GM12878 (cell line): ENCODE measurements at regions not wholly inside any gene's neighbourhood (a gene's known extent, or its start where the extent isn't known, plus 50 kb on each side); places are given as distances from the start of the nearest gene placed in this dataset.
A peak's percentile ranks its signal among the peaks of the same experiment; 100 is the strongest.

Experiments
- ATAC-seq: fragments of 200-7000 bp; cut with Tn5 transposase; 3 replicates; pipeline ENCODE4 v1.9.1; 2020; ENCODE audit warnings: mild to moderate bottlenecking, moderate library complexity
- BruUV-seq: library from RNA; stranded (reverse); fragments of 400-500 nt; replicated peaks from 2 replicates; lab custom pipeline; 2021; lab: Mats Ljungman, UMichigan
- CTCF ChIA-PET: fragments of 300-600 bp; sonication (Branson Sonifier 250); formaldehyde crosslinking; extraction: SDS; loops from one replicate; lab custom pipeline; 2021; ENCODE audit warnings: inconsistent platforms; lab: Yijun Ruan, JAX
- POLR2A ChIA-PET: fragments of 350-600 bp; formaldehyde crosslinking; extraction: SDS; loops from one replicate; lab custom pipeline; 2021; ENCODE audit warnings: inconsistent platforms; lab: Charles Lee
- RAD21 ChIA-PET: fragments of 300-600 bp; sonication (Branson Sonifier 250); formaldehyde crosslinking; loops from one replicate; lab custom pipeline; 2023; ENCODE audit warnings: antibody characterized with exemption; ENCODE audit not compliant: unreplicated experiment; lab: Charles Lee
- SMC1A ChIA-PET: fragments of 300-600 bp; sonication (Branson Sonifier 250); formaldehyde crosslinking; loops from one replicate; lab custom pipeline; 2023; ENCODE audit not compliant: unreplicated experiment, uncharacterized antibody; lab: Charles Lee
- DNase-seq: peaks from one replicate; pipeline ENCODE4 v3.0.0-alpha.2; 2011; ENCODE audit warnings: low read depth, low spot score
- FAIRE-seq: peaks from 3 replicates; lab custom pipeline; 2011; peaks lifted over from hg19 to GRCh38; lab: Jason Lieb, UNC
- H2AFZ ChIP-seq: 2 replicates; pipeline ENCODE4 v1.6.0; 2011; ENCODE audit warnings: low read depth, low read length, control low read depth; ENCODE audit not compliant: control insufficient read depth
- H3K27ac ChIP-seq: 2 replicates; pipeline ENCODE4 v1.5.1; 2011; ENCODE audit warnings: control low read depth; ENCODE audit not compliant: control insufficient read depth, insufficient read depth
- H3K27me3 ChIP-seq, 2 experiments: replicated peaks in 1 of 2; 2 replicates each; pipeline versions ENCODE4 v1.6.0 to v1.6.1; 2011; ENCODE audit warnings: low read length in 1 of 2; ENCODE audit not compliant: control insufficient read depth in 2 of 2, insufficient read depth in 2 of 2
- H3K36me3 ChIP-seq, 2 experiments: 2 replicates each; pipeline ENCODE4 v1.5.1; 2011; ENCODE audit warnings: low read length in 1 of 2; ENCODE audit not compliant: control insufficient read depth in 2 of 2, insufficient read depth in 2 of 2
- H3K4me1 ChIP-seq: 2 replicates; pipeline ENCODE4 v1.6.1; 2011; ENCODE audit warnings: mild to moderate bottlenecking, low read length, moderate library complexity, mixed read lengths; ENCODE audit not compliant: control insufficient read depth, insufficient read depth
- H3K4me2 ChIP-seq: 2 replicates; pipeline ENCODE4 v1.6.0; 2011; ENCODE audit warnings: control low read depth; ENCODE audit not compliant: control insufficient read depth, insufficient read depth
- H3K4me3 ChIP-seq: fragments of 200-600 bp; sonication (generic); 2 replicates; pipeline ENCODE4 v1.5.1; 2016
- H3K79me2 ChIP-seq: 2 replicates; pipeline ENCODE4 v1.6.0; 2011; ENCODE audit warnings: low read length; ENCODE audit not compliant: control insufficient read depth, insufficient read depth
- H3K9ac ChIP-seq: 2 replicates; pipeline ENCODE4 v1.8.0; 2011; ENCODE audit warnings: low read length, control low read depth, mixed read lengths; ENCODE audit not compliant: control insufficient read depth, insufficient read depth
- H3K9me3 ChIP-seq: replicated peaks from 3 replicates; pipeline ENCODE4 v1.5.1; 2011; ENCODE audit warnings: mild to moderate bottlenecking, low read length; ENCODE audit not compliant: control insufficient read depth, insufficient read depth
- H4K20me1 ChIP-seq: 2 replicates; pipeline ENCODE4 v1.6.0; 2011; ENCODE audit not compliant: control insufficient read depth, insufficient read depth
- CBX3 ChIP-seq: fragments of 200-600 bp; sonication (generic); IDR thresholded peaks from 2 replicates; pipeline ENCODE4 v1.6.1; 2016; ENCODE audit warnings: low read depth, borderline replicate concordance
- CREB1 ChIP-seq: IDR thresholded peaks from 2 replicates; pipeline ENCODE4 v1.6.1; 2012; ENCODE audit warnings: low read depth, mild to moderate bottlenecking, inconsistent platforms
- FOXK2 ChIP-seq: fragments of 450-650 bp; IDR thresholded peaks from 2 replicates; pipeline ENCODE4 v1.6.1; 2017; ENCODE audit warnings: mild to moderate bottlenecking, moderate library complexity
- IRF4 ChIP-seq: IDR thresholded peaks from 2 replicates; pipeline ENCODE4 v1.6.1; 2011; ENCODE audit warnings: low read depth, low read length
- MEF2B ChIP-seq: fragments of 450-650 bp; IDR thresholded peaks from 2 replicates; pipeline ENCODE4 v1.6.1; 2018; ENCODE audit warnings: mild to moderate bottlenecking, moderate library complexity; ENCODE audit not compliant: partially characterized antibody, poor library complexity, severe bottlenecking
- RUNX3 ChIP-seq: IDR thresholded peaks from 2 replicates; pipeline ENCODE4 v1.6.1; 2012; ENCODE audit warnings: low read length, inconsistent platforms
- SIX5 ChIP-seq: IDR thresholded peaks from 2 replicates; pipeline ENCODE4 v1.6.1; 2011; ENCODE audit warnings: mild to moderate bottlenecking, low read depth, low read length, moderate library complexity; ENCODE audit not compliant: severe bottlenecking
- SKIL ChIP-seq: fragments of 450-650 bp; IDR thresholded peaks from 2 replicates; pipeline ENCODE4 v1.6.1; 2017; ENCODE audit warnings: mild to moderate bottlenecking, low read depth, inconsistent platforms; ENCODE audit not compliant: poor library complexity, severe bottlenecking
- SMARCA5 ChIP-seq: fragments of 450-650 bp; IDR thresholded peaks from 2 replicates; pipeline ENCODE4 v1.6.1; 2017; ENCODE audit warnings: mild to moderate bottlenecking
- STAT3 ChIP-seq: IDR thresholded peaks from 2 replicates; pipeline ENCODE4 v1.6.1; 2011; ENCODE audit warnings: low read depth, low read length, improper control_type of control experiment
- TARDBP ChIP-seq: IDR thresholded peaks from 2 replicates; pipeline ENCODE4 v1.6.1; 2016; ENCODE audit warnings: borderline replicate concordance
- YBX1 ChIP-seq: fragments of 450-650 bp; IDR thresholded peaks from 2 replicates; pipeline ENCODE4 v1.6.1; 2016; ENCODE audit warnings: antibody characterized with exemption
- WGBS: methylation state at CpG from one replicate; pipeline ENCODE4 v1.1.6; 2016; ENCODE audit warnings: low lambda C conversion rate; ENCODE audit not compliant: insufficient replicate concordance, insufficient coverage; ENCODE audit errors: missing lambda C conversion rate; 5-methylcytosine and 5-hydroxymethylcytosine counted together
- in situ Hi-C: fragments of 300-500 bp; cut with MboI; formaldehyde crosslinking; loops from 9 replicates; pipeline ENCODE4 v1.14.3; 2018; ENCODE audit warnings: mixed read lengths
- intact Hi-C: fragments of 100-400 bp; cut with micrococcal nuclease; formaldehyde crosslinking; loops from one replicate; pipeline ENCODE4 v1.14.2; 2022; ENCODE audit not compliant: unreplicated experiment
- TF ChIP-seq, protein P1 (sequence below): fragments of 450-650 bp; formaldehyde crosslinking; IDR thresholded peaks from 2 replicates; pipeline ENCODE4 v1.5.0; 2022; ENCODE audit warnings: mild to moderate bottlenecking, missing genetic modification characterization

GRCh38 chr22:27388090-27388600, 413.4 kb downstream of the MN1 start:
- peak; percentile 69 for ATAC-seq
- ChIA-PET CTCF (no interaction called here), RAD21 (no interaction called here), POLR2A (no interaction called here), SMC1A (no interaction called here)
- H3K79me2 ChIP-seq: no peaks in the 10 kb centered on the region
- FAIRE-seq: no peak
- no peak overlapping the region for H3K9ac ChIP-seq
- H4K20me1 ChIP-seq: no peaks in the 10 kb centered on the region
- TF ChIP-seq MEF2B (peak; percentile 41), CBX3 (no peak)
- DNase-seq: no peak
- WGBS: 2% methylated on average over 3 of the region's 3 CpGs
- no peak overlapping the region for H3K27ac ChIP-seq
- in situ Hi-C loops (no loop called here), intact Hi-C loops (no loop called here)
- no peak overlapping the region for H3K4me3 ChIP-seq
- BruUV-seq: no TSS peak
- H3K9me3 ChIP-seq: no peaks in the 10 kb centered on the region
- no peaks in the 10 kb centered on the region for H3K36me3 ChIP-seq
- H3K4me1 ChIP-seq: no peaks in the 10 kb centered on the region
- H3K27me3 ChIP-seq: no peaks in the 10 kb centered on the region; a peak in 2 of 4 replicates
- no peak overlapping the region for H2AFZ ChIP-seq
- no peak overlapping the region for H3K4me2 ChIP-seq

- Histone ChIP-seq H3K36me3 (no peaks in the 10 kb centered on the region), H3K4me2 (no peak overlapping the region), H3K9ac (no peak overlapping the region), H3K4me3 (no peak overlapping the region), H3K4me1 (no peaks in the 10 kb centered on the region), H3K27ac (no peak overlapping the region)
- SMC1A ChIA-PET: no interaction called here
- FAIRE-seq (no peak), ATAC-seq (no peak)
- WGBS: 32% methylated on average over 2 of the region's 2 CpGs
- TF ChIP-seq YBX1 (no peak), RUNX3 (no peak), SIX5 (no peak), CREB1 (no peak), FOXK2 (no peak), STAT3 (no peak), IRF4 (no peak), SMARCA5 (no peak), SKIL (no peak), TARDBP (no peak)
- TF ChIP-seq, protein P1, sequence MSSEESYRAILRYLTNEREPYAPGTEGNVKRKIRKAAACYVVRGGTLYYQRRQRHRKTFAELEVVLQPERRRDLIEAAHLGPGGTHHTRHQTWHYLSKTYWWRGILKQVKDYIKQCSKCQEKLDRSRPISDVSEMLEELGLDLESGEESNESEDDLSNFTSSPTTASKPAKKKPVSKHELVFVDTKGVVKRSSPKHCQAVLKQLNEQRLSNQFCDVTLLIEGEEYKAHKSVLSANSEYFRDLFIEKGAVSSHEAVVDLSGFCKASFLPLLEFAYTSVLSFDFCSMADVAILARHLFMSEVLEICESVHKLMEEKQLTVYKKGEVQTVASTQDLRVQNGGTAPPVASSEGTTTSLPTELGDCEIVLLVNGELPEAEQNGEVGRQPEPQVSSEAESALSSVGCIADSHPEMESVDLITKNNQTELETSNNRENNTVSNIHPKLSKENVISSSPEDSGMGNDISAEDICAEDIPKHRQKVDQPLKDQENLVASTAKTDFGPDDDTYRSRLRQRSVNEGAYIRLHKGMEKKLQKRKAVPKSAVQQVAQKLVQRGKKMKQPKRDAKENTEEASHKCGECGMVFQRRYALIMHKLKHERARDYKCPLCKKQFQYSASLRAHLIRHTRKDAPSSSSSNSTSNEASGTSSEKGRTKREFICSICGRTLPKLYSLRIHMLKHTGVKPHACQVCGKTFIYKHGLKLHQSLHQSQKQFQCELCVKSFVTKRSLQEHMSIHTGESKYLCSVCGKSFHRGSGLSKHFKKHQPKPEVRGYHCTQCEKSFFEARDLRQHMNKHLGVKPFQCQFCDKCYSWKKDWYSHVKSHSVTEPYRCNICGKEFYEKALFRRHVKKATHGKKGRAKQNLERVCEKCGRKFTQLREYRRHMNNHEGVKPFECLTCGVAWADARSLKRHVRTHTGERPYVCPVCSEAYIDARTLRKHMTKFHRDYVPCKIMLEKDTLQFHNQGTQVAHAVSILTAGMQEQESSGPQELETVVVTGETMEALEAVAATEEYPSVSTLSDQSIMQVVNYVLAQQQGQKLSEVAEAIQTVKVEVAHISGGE (CRISPR knock-in tag): no peak
- TF ChIP-seq, all 136 proteins: peak for 0
- Histone ChIP-seq H2AFZ (no peak overlapping the region), H3K9me3 (no peaks in the 10 kb centered on the region), H4K20me1 (no peaks in the 10 kb centered on the region), H3K79me2 (no peaks in the 10 kb centered on the region), H3K27me3 (no peaks in the 10 kb centered on the region; a peak in 2 of 4 replicates)
- POLR2A ChIA-PET: no interaction called here
- no peak for DNase-seq
- BruUV-seq: no TSS peak
- intact Hi-C loops (no loop called here), in situ Hi-C loops (no loop called here)
- RAD21 ChIA-PET: no interaction called here
- CTCF ChIA-PET: no interaction called here
Observed at GRCh38 chr22:27389727-27390075, 411.9 kb downstream of the MN1 start.
